GM18867 (cell line): ENCODE measurements at regions not wholly inside any gene's neighbourhood (a gene's known extent, or its start where the extent isn't known, plus 50 kb on each side); places are given as distances from the start of the nearest gene placed in this dataset.
A peak's percentile ranks its signal among the peaks of the same experiment; 100 is the strongest.

Source experiments
- ATAC-seq: cut with Tn5 transposase; IDR thresholded peaks from one replicate; pipeline ENCODE4 v1.9.1; 2021; ENCODE audit warnings: mild to moderate bottlenecking, moderate library complexity; ENCODE audit not compliant: unreplicated experiment

DNA sequence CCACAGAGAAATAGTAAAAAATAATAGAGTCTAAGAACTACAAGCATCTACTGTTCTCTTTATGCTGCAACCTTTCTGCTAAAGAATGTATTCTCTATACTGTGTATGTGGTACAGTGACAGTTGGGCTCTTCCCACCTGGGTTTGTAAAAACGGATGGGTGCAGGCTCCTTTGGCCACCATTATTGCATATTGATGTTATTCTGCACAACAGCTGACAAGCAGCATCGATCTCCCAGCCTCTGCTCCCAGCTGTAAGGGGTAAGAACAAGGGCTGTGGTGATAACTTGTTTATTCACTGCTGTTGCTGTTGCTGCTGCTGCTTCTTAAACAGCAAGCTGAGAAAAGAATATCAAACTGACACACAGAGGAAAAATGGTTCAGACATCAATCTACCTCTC, 56.1 kb downstream of the KCNRG start:
- ATAC-seq: no peak

GRCh38 chr13:50072676-50073075, 57.4 kb downstream of the KCNRG start:
- ATAC-seq: no peak

DNA sequence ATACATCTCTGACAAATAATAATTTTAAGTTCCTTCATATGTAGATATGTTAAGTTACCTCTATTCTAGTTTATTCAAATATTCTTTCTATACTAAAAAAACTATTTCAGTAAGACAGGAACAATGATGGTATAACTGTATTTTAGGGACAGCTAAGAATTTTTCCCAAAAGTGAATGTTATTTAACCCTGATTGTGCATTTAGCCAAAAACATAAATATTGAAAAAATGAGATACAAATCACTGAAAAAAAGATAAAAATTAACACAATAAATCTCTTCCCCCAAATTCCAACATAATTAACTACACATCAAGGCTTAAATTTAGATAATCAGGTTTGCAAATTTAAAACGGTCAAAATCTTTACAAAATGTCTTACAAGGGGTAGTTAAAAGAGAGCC, 58.1 kb downstream of the KCNRG start:
- ATAC-seq: no peak

DNA sequence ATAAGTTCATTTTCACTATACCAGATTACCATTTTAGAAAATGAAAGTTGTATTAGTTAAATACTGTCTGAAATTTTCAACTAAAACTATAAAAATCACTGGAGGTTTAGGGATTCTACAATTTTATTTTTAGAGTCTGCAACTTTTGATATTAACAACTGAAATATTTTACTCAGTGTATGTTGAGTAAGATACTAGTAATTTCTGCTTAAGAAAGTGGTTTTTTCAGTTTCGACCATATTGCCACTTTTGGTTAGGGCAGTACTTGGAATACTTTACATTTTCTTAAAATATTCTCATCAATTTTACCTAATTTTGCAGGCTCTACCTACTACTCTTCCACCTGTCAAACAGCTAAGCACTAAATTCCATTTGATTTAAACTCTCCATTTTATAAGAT, 59.6 kb downstream of the KCNRG start:
- ATAC-seq: peak; percentile 50

- peak; percentile 31 for ATAC-seq
These were observed 60.4 kb downstream of the KCNRG start for GRCh38 chr13:50075619-50076097.

GRCh38 chr13:50077431-50077830, 62.2 kb downstream of the KCNRG start:
- ATAC-seq: no peak

DNA sequence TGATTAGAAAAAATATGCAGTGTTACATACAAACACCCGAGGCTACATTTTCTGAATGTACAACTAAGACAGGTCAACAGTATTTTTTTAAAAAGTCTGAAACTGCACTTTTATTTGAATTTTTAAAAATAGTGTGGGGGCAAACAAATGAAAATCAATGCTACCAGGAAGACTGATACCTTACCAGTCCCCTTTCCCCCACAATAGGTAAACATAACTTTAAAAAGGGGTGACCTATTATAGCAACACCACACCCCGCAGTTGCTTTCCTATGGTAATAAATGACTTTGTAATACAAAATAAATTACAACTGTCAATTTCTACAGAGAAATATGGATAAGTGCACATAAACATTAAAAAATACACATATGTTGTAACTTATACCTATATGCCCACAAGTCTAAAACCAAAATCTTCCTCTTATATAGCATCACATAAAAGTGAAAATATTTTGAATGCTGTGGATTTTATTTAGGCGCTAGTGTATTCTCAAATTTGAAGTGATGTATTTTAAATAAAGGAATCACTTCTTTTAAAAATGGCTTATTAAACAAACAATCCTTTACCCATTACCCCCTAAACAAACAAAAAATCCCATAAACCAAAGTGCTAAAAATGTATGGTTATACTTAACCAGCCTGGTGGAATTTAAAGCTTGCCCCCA, 63.1 kb downstream of the KCNRG start:
- no peak for ATAC-seq

DNA sequence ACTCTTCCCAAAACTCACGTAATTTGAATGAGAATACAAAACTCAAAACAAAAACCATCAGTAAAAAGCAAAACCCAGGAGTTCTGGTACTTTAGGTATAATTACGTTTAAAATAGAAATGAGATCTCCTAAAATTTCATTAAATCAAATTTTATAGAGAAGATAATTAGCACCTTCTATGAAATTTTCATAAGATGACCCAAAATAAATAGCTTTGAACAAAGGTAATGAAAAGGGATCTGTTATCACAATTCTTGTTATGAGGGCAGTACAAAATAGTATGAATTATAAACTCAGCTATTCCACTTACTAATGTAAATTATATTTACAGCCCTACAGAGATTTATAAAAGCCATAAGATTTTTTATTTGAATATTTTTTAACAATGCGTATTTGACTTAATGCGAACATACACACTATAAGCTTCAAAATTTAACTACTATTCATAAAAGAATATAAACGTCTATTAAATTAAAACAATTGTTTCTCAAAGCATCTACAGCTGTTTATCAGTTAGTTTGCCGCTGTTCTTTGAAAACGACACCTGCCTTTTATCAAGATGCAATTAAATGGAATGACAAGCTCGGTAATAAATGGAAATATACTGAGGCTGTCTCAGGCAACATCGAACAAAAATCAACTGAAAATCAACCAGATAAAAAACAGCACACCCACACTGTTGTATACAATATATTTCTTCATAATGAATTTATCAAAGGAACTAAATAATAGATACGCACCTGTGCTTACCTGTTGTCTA, 63.8 kb downstream of the KCNRG start:
- no peak for ATAC-seq

GRCh38 chr13:50079655-50080202, 64.5 kb downstream of the KCNRG start:
- no peak for ATAC-seq

GRCh38 chr13:50080203-50080910, 65.1 kb downstream of the KCNRG start:
- no peak for ATAC-seq

- peak; percentile 4 for ATAC-seq
These were observed 65.9 kb downstream of the KCNRG start for GRCh38 chr13:50080911-50081678.

DNA sequence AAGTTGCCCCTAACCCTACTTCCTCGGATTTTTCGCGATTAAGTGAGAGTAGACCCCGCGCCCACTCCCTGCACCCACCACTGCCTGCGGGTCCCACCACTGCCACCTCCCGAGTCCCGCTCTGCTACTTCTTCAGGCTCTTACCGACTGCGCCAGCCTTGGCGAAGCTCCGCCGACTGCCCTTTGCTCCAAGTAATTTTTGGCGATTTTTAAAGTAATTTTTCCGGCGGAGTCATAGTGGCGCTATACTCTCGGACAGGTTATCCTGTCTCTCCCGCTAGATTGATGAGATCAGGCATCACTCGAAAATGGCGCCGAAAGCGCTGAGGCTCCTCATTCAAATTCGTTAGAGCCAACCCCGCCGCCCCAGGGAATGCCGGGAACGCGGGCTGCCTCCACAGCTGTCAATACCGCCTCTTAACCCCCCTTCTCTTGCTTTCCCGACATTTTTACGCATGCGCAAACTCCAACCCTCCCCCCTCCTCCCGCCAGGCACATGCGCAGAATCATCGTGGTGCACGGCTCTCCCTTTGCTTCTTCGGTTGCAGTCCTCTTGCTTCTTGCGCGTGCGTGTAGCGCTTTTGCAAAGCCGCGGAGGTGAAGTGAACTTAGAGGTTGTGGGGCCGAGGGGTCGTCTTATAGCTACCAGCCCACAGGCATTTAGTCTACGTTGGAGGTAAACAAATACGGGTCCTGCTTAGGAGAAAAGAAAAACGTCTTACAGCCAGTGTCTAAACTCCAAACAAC, 66.6 kb downstream of the KCNRG start:
- ATAC-seq: peak; percentile 72

DNA sequence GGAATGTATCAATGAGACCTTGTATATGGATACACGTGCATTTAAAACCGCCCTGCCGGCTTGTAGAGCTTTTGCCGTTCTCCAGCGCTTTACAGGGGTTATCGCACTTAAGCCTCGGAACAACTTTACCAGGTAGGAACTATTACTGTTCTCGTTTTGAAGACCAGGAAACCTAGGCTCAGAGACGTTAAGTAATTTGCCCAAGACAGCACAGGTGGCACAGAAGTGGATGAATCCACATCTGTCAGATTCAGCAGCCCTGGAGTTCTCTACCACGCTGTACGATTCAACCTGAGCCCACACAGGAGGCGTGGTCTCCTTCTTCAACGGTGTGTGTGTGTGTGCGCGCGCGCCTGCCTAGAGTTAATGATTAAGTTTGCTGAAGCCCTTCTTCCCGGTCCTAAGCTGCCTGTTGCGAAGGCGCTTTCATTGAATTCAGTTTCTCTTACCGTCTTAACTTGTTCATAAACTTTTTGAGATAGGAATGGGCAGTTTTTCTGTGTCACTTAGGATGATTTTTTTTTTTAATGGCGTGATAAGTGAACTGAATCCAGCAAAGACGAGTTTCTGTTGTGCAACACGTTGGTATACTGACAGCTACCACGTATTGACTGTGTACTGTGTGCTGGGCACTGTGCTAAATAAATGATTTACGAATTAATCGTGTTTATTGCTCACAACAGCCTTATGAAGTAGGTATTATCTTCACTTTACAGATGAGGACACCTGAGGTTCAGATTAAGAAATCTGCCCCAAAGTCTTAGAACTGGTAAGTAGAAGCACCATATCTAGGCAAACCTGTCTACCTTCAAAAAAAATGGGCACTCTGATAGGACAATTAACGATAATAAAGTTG, 67.4 kb downstream of the KCNRG start:
- peak; percentile 50 for ATAC-seq

DNA sequence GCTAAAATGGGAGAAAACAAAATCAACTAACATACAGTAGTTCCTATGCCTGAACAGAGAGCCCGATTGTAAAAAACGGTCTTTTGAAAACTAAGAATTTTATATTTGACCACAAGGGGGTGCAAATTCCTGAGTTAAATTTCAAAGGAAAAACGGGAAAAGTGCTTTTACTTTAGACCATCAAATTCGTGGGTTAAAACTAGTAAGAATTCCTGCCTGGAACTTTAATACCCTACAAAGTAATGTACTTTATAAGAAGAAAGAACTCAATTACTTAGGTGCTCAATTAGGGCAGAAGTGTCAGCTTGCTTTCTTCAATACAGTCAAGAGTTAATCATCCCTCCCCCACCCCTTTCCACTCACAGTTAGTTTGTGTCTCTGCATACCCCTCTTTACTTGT, 69.8 kb downstream of the KCNRG start:
- no peak for ATAC-seq

GRCh38 chr13:50089633-50090032, 74.4 kb downstream of the KCNRG start:
- no peak for ATAC-seq

DNA sequence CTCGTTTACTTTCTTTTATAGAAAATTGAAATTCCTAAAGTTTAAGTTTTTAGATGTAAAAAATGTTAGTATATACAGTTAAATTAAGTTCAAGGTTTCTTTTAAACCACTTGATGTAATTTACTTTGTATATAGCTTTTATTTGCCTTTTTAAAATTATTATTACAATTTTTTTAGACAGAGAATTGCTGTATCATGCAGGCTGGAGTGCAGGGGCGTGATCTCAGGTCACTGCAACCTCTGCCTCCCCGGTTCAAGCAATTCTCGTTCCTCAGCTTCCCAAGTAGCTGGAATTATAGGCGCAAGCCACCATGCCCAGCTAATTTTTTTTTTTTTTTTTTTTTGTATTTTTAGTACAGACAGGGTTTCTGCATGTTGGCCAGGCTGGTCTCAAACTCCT, 75.0 kb downstream of the KCNRG start:
- ATAC-seq: no peak

- no peak for ATAC-seq
These were observed 79.5 kb downstream of the KCNRG start for GRCh38 chr13:50094615-50095293.

GRCh38 chr13:50098693-50099092, 83.4 kb downstream of the KCNRG start:
- ATAC-seq: no peak

DNA sequence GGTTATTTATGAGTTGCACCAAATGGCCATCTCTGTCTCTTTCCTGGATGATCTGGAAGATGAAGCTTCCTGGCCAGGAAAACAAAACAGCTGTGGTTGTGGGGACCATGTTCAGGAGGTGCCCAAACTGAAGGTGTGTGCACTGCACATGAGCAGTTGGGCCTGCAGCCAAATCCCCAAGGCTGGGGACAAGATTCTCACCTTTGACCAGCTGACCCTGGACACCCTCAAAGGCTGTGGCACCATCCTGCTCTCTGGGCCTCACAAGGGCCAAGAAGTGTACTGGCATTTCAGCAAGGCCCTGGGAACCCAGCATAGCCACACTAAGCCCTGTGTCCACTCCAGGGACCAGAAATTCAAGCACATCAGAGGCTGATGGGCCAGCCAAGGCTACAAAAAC, 84.2 kb downstream of the KCNRG start:
- no peak for ATAC-seq
